HCT116 (cell line): ENCODE measurements at regions not wholly inside any gene's neighbourhood (a gene's known extent, or its start where the extent isn't known, plus 50 kb on each side); places are given as distances from the start of the nearest gene placed in this dataset.

Source experiments
- ATAC-seq: fragments of 200-7000 bp; cut with Tn5 transposase; 2 replicates; pipeline ENCODE4 v1.9.1; 2020; ENCODE audit warnings: mild to moderate bottlenecking, moderate library complexity
- BruUV-seq: library from RNA; stranded (reverse); fragments of 400-500 nt; replicated peaks from 2 replicates; lab custom pipeline; 2021; lab: Mats Ljungman, UMichigan
- CTCF ChIA-PET: fragments of 300-600 bp; sonication (Branson Sonifier 250); formaldehyde crosslinking; loops from one replicate; lab custom pipeline; 2021; ENCODE audit warnings: antibody characterized with exemption; lab: Charles Lee
- POLR2A ChIA-PET: fragments of 300-600, 350-600 bp; sonication (Branson Sonifier 250); formaldehyde crosslinking; loops from one replicate; lab custom pipeline; 2021; ENCODE audit warnings: antibody characterized with exemption; lab: Charles Lee
- RAD21 ChIA-PET, 2 experiments: fragments of 300-600 bp; sonication (Branson Sonifier 250); formaldehyde crosslinking; loops; one replicate each; lab custom pipeline; 2023; ENCODE audit warnings: low total read pairs in 2 of 2; ENCODE audit not compliant: uncharacterized antibody in 2 of 2, unreplicated experiment in 2 of 2, low non-redundant PET in 1 of 2; lab: Charles Lee
- DNase-seq: peaks from one replicate; pipeline ENCODE4 v3.0.0-alpha.2; 2010; ENCODE audit warnings: low read depth, low spot score
- H2AFZ ChIP-seq: fragments of 200-600 bp; shearing (Covaris generic), sonication (generic); 2 replicates; pipeline ENCODE4 v1.6.1; 2017; ENCODE audit warnings: low read depth, mixed run types, mixed read lengths, antibody characterized with exemption, low read length; ENCODE audit not compliant: poor library complexity, severe bottlenecking
- H3K27ac ChIP-seq: 2 replicates; pipeline ENCODE4 v1.5.1; 2012; ENCODE audit warnings: low read depth, low read length
- H3K27me3 ChIP-seq: fragments of 200-600 bp; sonication (generic); 2 replicates; pipeline ENCODE4 v1.6.1; 2016; ENCODE audit warnings: mixed run types, low read length, mixed read lengths; ENCODE audit not compliant: insufficient read depth
- H3K36me3 ChIP-seq, 2 experiments: fragments of 200-500 bp in 1 of 2; fragments of 200-600 bp in 1 of 2; sonication (Bioruptor generic) in 1 of 2; sonication (generic) in 1 of 2; 2 replicates each; pipeline versions ENCODE4 v1.5.1 to v1.6.1; 2014 to 2016; ENCODE audit warnings: low read length in 2 of 2, inconsistent platforms in 1 of 2, mixed read lengths in 1 of 2, mixed run types in 1 of 2; ENCODE audit not compliant: insufficient read depth in 2 of 2, control insufficient read depth in 1 of 2
- H3K4me1 ChIP-seq, 2 experiments: fragments of 200-600 bp in 1 of 2; sonication (generic) in 1 of 2; 2 replicates each; pipeline versions ENCODE4 v1.5.1 to v1.6.1; 2012 to 2017; ENCODE audit warnings: low read length in 2 of 2, inconsistent platforms in 1 of 2, mild to moderate bottlenecking in 1 of 2, mixed read lengths in 1 of 2, mixed run types in 1 of 2, moderate library complexity in 1 of 2; ENCODE audit not compliant: insufficient read depth in 2 of 2, control insufficient read depth in 1 of 2
- H3K4me2 ChIP-seq: fragments of 200-600 bp; sonication (generic); 2 replicates; pipeline ENCODE4 v1.6.1; 2017; ENCODE audit warnings: mixed run types, low read length, mixed read lengths
- H3K4me3 ChIP-seq, 2 experiments: fragments of 200-600 bp in 1 of 2; sonication (generic) in 1 of 2; replicated peaks in 1 of 2; 2 replicates each; pipeline ENCODE4 v1.5.1; 2011 to 2016; ENCODE audit warnings: low read length in 2 of 2, control low read depth in 1 of 2, low read depth in 1 of 2, mild to moderate bottlenecking in 1 of 2, mixed read lengths in 1 of 2, mixed run types in 1 of 2
- H3K79me2 ChIP-seq: fragments of 200-600 bp; sonication (generic); 2 replicates; pipeline ENCODE4 v1.6.1; 2017; ENCODE audit warnings: mild to moderate bottlenecking, mixed run types, low read length, moderate library complexity, mixed read lengths; ENCODE audit not compliant: insufficient read depth
- H3K9ac ChIP-seq: fragments of 200-600 bp; sonication (generic); 2 replicates; pipeline ENCODE4 v1.6.1; 2016; ENCODE audit warnings: low read length, mixed read lengths
- H3K9me2 ChIP-seq: fragments of 200-600 bp; sonication (generic), shearing (Covaris generic); 2 replicates; pipeline ENCODE4 v1.6.1; 2017; ENCODE audit warnings: mixed run types, mild to moderate bottlenecking, moderate library complexity; ENCODE audit not compliant: insufficient read depth
- H3K9me3 ChIP-seq, 2 experiments: fragments of 200-500 bp in 1 of 2; fragments of 200-600 bp in 1 of 2; sonication (Bioruptor generic) in 1 of 2; sonication (generic) in 1 of 2; 2 replicates each; pipeline ENCODE4 v1.6.1; 2014 to 2017; ENCODE audit warnings: low read length in 2 of 2, mixed read lengths in 2 of 2, inconsistent platforms in 1 of 2, low read depth in 1 of 2, mild to moderate bottlenecking in 1 of 2, mixed run types in 1 of 2, moderate library complexity in 1 of 2; ENCODE audit not compliant: control insufficient read depth in 1 of 2, insufficient read depth in 1 of 2
- H4K20me1 ChIP-seq: fragments of 200-600 bp; sonication (generic), shearing (Covaris generic); 2 replicates; pipeline ENCODE4 v1.6.1; 2017; ENCODE audit warnings: mixed run types, mild to moderate bottlenecking, moderate library complexity; ENCODE audit not compliant: insufficient read depth
- CBX3 ChIP-seq: IDR thresholded peaks from 2 replicates; pipeline ENCODE4 v1.6.1; 2012; ENCODE audit warnings: low read depth
- CEBPB ChIP-seq: IDR thresholded peaks from 2 replicates; pipeline ENCODE4 v1.6.1; 2012; ENCODE audit warnings: low read depth
- EGR1 ChIP-seq: IDR thresholded peaks from 2 replicates; pipeline ENCODE4 v1.6.1; 2012; ENCODE audit warnings: low read depth
- JUND ChIP-seq: IDR thresholded peaks from 2 replicates; pipeline ENCODE4 v1.6.1; 2012
- POLR2AphosphoS5 ChIP-seq: IDR thresholded peaks from 2 replicates; pipeline ENCODE4 v1.6.1; 2011; ENCODE audit warnings: mild to moderate bottlenecking, low read depth, low read length, moderate library complexity
- YY1 ChIP-seq: IDR thresholded peaks from 2 replicates; pipeline ENCODE4 v1.6.1; 2011; ENCODE audit warnings: low read length, low read depth, moderate library complexity, mild to moderate bottlenecking; ENCODE audit not compliant: insufficient replicate concordance; ENCODE audit errors: extremely low read depth
- ZFX ChIP-seq: fragments of 450-650 bp; IDR thresholded peaks from 2 replicates; pipeline ENCODE4 v1.6.1; 2017
- ZNF274 ChIP-seq: fragments of 200-500 bp; sonication (Bioruptor generic); IDR thresholded peaks from 2 replicates; pipeline ENCODE4 v1.6.1; 2014; ENCODE audit warnings: mild to moderate bottlenecking, low read depth, low read length, inconsistent platforms
- intact Hi-C: fragments of 100-400 bp; cut with micrococcal nuclease; formaldehyde crosslinking; loops from 2 replicates; pipeline ENCODE4 v1.10.0; 2022
- TF ChIP-seq, protein P1 (sequence below): IDR thresholded peaks from 2 replicates; pipeline ENCODE4 v1.6.1; 2012
- TF ChIP-seq, protein P2 (sequence below): IDR thresholded peaks from 2 replicates; pipeline ENCODE4 v1.6.1; 2011; ENCODE audit warnings: mild to moderate bottlenecking, low read length, moderate library complexity; ENCODE audit not compliant: insufficient replicate concordance; ENCODE audit errors: extremely low read depth

DNA sequence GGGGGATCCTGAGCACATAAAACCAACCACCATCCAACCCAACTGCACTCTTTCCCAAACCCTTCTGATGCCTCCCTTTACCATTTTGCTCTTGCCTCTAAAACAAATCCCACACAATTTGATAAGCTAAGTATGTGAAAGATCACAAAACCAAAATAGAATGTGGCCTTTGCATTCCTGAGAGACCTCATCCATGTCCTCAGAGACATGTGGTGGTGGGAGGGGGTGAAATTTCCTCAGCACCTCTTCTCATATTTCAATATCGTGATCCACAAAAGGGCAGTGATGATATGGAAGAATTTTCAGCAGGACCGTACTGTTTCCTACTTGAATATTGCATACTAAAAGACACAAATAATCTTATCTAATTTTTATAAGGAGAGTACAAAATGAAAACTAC lies 423.3 kb downstream of the TLE1 start (continued):
- TF ChIP-seq EGR1 (no peak), YY1 (no peak)

DNA sequence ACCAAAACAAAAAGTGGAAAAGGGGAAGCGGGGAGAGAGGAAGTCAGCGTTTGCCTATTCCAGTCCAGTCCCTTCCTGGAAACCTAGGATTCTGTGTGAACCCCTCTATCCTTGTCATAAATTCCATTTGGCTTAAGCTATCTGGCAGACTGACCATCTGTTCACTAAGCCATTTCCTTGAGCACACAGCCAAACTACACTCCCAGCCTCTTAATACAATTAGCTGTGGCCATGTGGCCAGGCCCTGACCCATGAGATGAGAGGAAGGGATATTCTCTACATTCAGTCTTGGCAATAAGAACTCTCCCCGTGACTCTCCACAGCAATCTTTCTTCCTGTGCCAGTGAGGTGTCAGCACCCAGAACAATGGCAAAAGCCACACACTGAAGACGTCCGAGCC lies 424.8 kb downstream of the TLE1 start:
- CTCF ChIA-PET, result no interaction called here
- no peaks in the 10 kb centered on the region for H3K27me3 ChIP-seq
- BruUV-seq, result no TSS peak
- no peak overlapping the region for H3K4me3 ChIP-seq
- H3K9me3 ChIP-seq, result no peaks in the 10 kb centered on the region
- H3K9ac ChIP-seq, result no peak overlapping the region
- no peak overlapping the region for H3K4me2 ChIP-seq
- H3K4me1 ChIP-seq, result no peaks in the 10 kb centered on the region
- DNase-seq (no peak), ATAC-seq (no peak)
- H3K79me2 ChIP-seq, result no peaks in the 10 kb centered on the region
- RAD21 ChIA-PET, result no interaction called here
- H3K36me3 ChIP-seq, result no peaks in the 10 kb centered on the region
- intact Hi-C loops, result no loop called here
- POLR2A ChIA-PET, result no interaction called here
- H2AFZ ChIP-seq, result no peak overlapping the region
- H4K20me1 ChIP-seq, result no peaks in the 10 kb centered on the region
- H3K27ac ChIP-seq, result no peak overlapping the region
- TF ChIP-seq POLR2AphosphoS5 (no peak), JUND (no peak), CEBPB (no peak), ZFX (no peak), EGR1 (no peak), CBX3 (no peak), ZNF274 (no peak), YY1 (no peak)
- TF ChIP-seq, protein P1, sequence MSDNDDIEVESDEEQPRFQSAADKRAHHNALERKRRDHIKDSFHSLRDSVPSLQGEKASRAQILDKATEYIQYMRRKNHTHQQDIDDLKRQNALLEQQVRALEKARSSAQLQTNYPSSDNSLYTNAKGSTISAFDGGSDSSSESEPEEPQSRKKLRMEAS, result no peak
- TF ChIP-seq, protein P2, sequence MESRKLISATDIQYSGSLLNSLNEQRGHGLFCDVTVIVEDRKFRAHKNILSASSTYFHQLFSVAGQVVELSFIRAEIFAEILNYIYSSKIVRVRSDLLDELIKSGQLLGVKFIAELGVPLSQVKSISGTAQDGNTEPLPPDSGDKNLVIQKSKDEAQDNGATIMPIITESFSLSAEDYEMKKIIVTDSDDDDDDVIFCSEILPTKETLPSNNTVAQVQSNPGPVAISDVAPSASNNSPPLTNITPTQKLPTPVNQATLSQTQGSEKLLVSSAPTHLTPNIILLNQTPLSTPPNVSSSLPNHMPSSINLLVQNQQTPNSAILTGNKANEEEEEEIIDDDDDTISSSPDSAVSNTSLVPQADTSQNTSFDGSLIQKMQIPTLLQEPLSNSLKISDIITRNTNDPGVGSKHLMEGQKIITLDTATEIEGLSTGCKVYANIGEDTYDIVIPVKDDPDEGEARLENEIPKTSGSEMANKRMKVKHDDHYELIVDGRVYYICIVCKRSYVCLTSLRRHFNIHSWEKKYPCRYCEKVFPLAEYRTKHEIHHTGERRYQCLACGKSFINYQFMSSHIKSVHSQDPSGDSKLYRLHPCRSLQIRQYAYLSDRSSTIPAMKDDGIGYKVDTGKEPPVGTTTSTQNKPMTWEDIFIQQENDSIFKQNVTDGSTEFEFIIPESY, result no peak
- no peaks in the 10 kb centered on the region for H3K9me2 ChIP-seq
